Endothelial cell of umbilical vein (primary cell): ENCODE measurements at regions not wholly inside any gene's neighbourhood (a gene's known extent, or its start where the extent isn't known, plus 50 kb on each side); places are given as distances from the start of the nearest gene placed in this dataset.

ENCODE experiments used
- EZH2 ChIP-seq: IDR thresholded peaks from 2 replicates; pipeline ENCODE4 v1.6.1; 2012; ENCODE audit warnings: borderline replicate concordance, low read depth, mild to moderate bottlenecking, moderate library complexity, low read length, inconsistent platforms; ENCODE audit not compliant: severe bottlenecking
- FOS ChIP-seq: IDR thresholded peaks from 2 replicates; pipeline ENCODE4 v1.6.1; 2011; ENCODE audit warnings: mild to moderate bottlenecking, low read length, moderate library complexity, borderline replicate concordance; ENCODE audit not compliant: insufficient read depth
- MYC ChIP-seq: IDR thresholded peaks from one replicate; pipeline ENCODE4 v1.6.1; 2011; ENCODE audit warnings: mild to moderate bottlenecking, low read depth, low read length
- POLR2A ChIP-seq: IDR thresholded peaks from 2 replicates; pipeline ENCODE4 v1.6.1; 2012; ENCODE audit warnings: low read depth, mild to moderate bottlenecking, control low read depth, low read length
- POLR2AphosphoS5 ChIP-seq: IDR thresholded peaks from 2 replicates; pipeline ENCODE4 v1.6.1; 2012; ENCODE audit warnings: low read depth, mild to moderate bottlenecking, control low read depth, low read length, moderate library complexity; ENCODE audit not compliant: insufficient read depth
- TF ChIP-seq, protein P1 (sequence below), 2 donors: IDR thresholded peaks; 1 replicate in 1 of 2; 2 replicates in 1 of 2; pipeline ENCODE4 v1.5.1; 2011; ENCODE audit warnings: low read length in 2 of 2, mild to moderate bottlenecking in 2 of 2, moderate library complexity in 2 of 2, control low read depth in 1 of 2, inconsistent platforms in 1 of 2, low read depth in 1 of 2; ENCODE audit not compliant: insufficient read depth in 1 of 2; ENCODE audit errors: extremely low read depth in 1 of 2
- TF ChIP-seq, protein P2 (sequence below): IDR thresholded peaks from 2 replicates; pipeline ENCODE4 v1.6.1; 2011; ENCODE audit not compliant: insufficient read depth, insufficient read length

DNA sequence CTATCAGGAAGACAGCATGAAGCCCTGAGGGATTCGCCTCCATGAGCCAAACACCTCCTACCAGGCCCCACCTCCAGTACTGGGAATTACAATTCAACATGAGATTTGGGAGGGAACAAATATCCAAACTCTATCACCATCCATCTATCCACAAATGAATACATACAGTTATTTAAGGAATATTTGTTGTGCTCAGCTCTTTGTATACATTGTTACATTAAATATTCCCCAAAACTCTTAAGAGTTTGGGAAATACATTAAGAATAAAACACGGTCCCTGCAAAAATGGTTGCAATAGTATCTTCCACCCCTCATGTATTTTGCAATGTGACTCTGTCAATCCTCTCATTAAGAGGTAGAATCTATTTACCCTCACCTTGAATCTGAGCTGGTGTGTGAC, 109.8 kb upstream of the PLXNC1 start:
- TF ChIP-seq, protein P1, sequence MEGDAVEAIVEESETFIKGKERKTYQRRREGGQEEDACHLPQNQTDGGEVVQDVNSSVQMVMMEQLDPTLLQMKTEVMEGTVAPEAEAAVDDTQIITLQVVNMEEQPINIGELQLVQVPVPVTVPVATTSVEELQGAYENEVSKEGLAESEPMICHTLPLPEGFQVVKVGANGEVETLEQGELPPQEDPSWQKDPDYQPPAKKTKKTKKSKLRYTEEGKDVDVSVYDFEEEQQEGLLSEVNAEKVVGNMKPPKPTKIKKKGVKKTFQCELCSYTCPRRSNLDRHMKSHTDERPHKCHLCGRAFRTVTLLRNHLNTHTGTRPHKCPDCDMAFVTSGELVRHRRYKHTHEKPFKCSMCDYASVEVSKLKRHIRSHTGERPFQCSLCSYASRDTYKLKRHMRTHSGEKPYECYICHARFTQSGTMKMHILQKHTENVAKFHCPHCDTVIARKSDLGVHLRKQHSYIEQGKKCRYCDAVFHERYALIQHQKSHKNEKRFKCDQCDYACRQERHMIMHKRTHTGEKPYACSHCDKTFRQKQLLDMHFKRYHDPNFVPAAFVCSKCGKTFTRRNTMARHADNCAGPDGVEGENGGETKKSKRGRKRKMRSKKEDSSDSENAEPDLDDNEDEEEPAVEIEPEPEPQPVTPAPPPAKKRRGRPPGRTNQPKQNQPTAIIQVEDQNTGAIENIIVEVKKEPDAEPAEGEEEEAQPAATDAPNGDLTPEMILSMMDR (IDR thresholded peaks at IDR 0.05; ENCODE audit: extremely low read depth in 1 of 2, insufficient read depth in 1 of 2, low read depth in 1 of 2, low read length in 2 of 2): no peak
- TF ChIP-seq, protein P2, sequence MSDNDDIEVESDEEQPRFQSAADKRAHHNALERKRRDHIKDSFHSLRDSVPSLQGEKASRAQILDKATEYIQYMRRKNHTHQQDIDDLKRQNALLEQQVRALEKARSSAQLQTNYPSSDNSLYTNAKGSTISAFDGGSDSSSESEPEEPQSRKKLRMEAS: no peak
- no peak for TF ChIP-seq POLR2A
- TF ChIP-seq MYC: no peak
- TF ChIP-seq FOS: no peak
- TF ChIP-seq POLR2AphosphoS5: no peak
- TF ChIP-seq EZH2: no peak
